ENCODE measurements at regions not wholly inside any gene's neighbourhood (a gene's known extent, or its start where the extent isn't known, plus 50 kb on each side); places are given as distances from the start of the nearest gene placed in this dataset.

GRCh38 chr10:44467900-44468299 lies 83.0 kb upstream of the CXCL12 start:
- Histone ChIP-seq H3K27ac (no peak overlapping the region), H3K36me3 (replicated peaks) (no peaks in the 10 kb centered on the region), H3K27me3 (replicated peaks) (no peaks in the 10 kb centered on the region), H3K4me3 (ENCODE audit: low read depth, low read length) (no peak overlapping the region)
- TF ChIP-seq, protein P1, sequence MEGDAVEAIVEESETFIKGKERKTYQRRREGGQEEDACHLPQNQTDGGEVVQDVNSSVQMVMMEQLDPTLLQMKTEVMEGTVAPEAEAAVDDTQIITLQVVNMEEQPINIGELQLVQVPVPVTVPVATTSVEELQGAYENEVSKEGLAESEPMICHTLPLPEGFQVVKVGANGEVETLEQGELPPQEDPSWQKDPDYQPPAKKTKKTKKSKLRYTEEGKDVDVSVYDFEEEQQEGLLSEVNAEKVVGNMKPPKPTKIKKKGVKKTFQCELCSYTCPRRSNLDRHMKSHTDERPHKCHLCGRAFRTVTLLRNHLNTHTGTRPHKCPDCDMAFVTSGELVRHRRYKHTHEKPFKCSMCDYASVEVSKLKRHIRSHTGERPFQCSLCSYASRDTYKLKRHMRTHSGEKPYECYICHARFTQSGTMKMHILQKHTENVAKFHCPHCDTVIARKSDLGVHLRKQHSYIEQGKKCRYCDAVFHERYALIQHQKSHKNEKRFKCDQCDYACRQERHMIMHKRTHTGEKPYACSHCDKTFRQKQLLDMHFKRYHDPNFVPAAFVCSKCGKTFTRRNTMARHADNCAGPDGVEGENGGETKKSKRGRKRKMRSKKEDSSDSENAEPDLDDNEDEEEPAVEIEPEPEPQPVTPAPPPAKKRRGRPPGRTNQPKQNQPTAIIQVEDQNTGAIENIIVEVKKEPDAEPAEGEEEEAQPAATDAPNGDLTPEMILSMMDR (IDR thresholded peaks at IDR 0.05; ENCODE audit: low read depth, low read length, missing control alignments): no peak
- in situ Hi-C loops (cut with HindIII; ENCODE audit: low pct_ligation_motif_present, low sequenced_read_pairs): no loop called here
- DNase-seq: no peak

GRCh38 chr10:44468525-44468924 lies 83.6 kb upstream of the CXCL12 start:
- DNase-seq: no peak
- TF ChIP-seq, protein P1 (IDR thresholded peaks at IDR 0.05; ENCODE audit: low read depth, low read length, missing control alignments): no peak
- Histone ChIP-seq H3K27me3 (replicated peaks) (no peaks in the 10 kb centered on the region), H3K4me3 (ENCODE audit: low read depth, low read length) (no peak overlapping the region), H3K27ac (no peak overlapping the region), H3K36me3 (replicated peaks) (no peaks in the 10 kb centered on the region)
- in situ Hi-C loops (cut with HindIII; ENCODE audit: low pct_ligation_motif_present, low sequenced_read_pairs): no loop called here

DNA sequence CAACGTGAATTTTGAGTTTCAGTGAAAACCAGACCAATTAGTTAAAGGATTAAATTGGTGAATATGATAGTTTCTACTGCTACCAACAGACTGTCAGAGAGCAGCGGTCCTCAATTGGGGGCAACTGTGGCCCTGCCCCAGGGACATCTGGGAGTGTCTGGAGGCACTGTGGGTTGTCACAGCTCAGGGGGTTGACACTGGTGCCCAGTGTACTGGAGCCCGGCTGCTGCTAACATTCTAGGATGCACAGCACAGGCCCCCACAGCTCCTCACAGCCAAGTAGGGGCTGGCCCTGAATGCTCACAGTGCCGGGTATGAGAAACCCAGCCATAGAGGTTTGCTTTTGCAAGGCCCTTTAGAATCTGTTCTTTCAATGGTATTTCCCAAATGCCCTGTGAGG lies 84.1 kb upstream of the CXCL12 start:
- H3K27me3 ChIP-seq (replicated peaks): no peaks in the 10 kb centered on the region
- TF ChIP-seq, protein P1 (IDR thresholded peaks at IDR 0.05; ENCODE audit: low read depth, low read length, missing control alignments): no peak
- no peak for DNase-seq
- no peak overlapping the region for H3K4me3 ChIP-seq (ENCODE audit: low read depth, low read length)
- in situ Hi-C loops (cut with HindIII; ENCODE audit: low pct_ligation_motif_present, low sequenced_read_pairs): no loop called here
- H3K27ac ChIP-seq: no peak overlapping the region
- H3K36me3 ChIP-seq (replicated peaks): no peaks in the 10 kb centered on the region

DNA sequence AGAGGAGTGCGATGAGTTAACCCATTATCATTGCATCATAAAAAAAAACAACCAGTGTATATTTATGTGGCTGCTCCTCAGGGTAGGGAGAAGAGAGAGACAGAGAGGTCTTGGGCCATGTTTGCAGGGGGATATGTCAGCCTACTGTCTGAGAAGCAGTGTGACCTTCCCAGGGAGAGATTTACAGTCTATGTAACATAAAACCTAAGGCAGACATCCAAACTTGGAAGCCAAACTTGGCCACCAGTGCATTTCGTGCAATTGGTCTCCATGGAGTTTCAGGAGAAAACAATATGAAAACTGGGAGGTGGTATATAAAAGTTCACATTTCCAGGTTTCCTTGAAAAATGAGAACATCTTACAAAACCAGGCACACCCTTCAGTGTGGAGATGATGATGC lies 85.9 kb upstream of the CXCL12 start:
- TF ChIP-seq, protein P1 (IDR thresholded peaks at IDR 0.05; ENCODE audit: low read depth, low read length, missing control alignments): no peak
- Histone ChIP-seq H3K4me3 (ENCODE audit: low read depth, low read length) (no peak overlapping the region), H3K36me3 (replicated peaks) (no peaks in the 10 kb centered on the region), H3K27me3 (replicated peaks) (no peaks in the 10 kb centered on the region), H3K27ac (no peak overlapping the region)
- DNase-seq: no peak
- in situ Hi-C loops (cut with HindIII; ENCODE audit: low pct_ligation_motif_present, low sequenced_read_pairs): no loop called here

- in situ Hi-C loops (cut with HindIII; ENCODE audit: low pct_ligation_motif_present, low sequenced_read_pairs): no loop called here
- TF ChIP-seq, protein P1 (IDR thresholded peaks at IDR 0.05; ENCODE audit: low read depth, low read length, missing control alignments): no peak
- H3K4me3 ChIP-seq (ENCODE audit: low read depth, low read length): no peak overlapping the region
- H3K27ac ChIP-seq: no peak overlapping the region
- DNase-seq: no peak
- H3K36me3 ChIP-seq (replicated peaks): no peaks in the 10 kb centered on the region
- H3K27me3 ChIP-seq (replicated peaks): no peaks in the 10 kb centered on the region
Measured at GRCh38 chr10:44471410-44471809, 86.5 kb upstream of the CXCL12 start.

- TF ChIP-seq, protein P1 (IDR thresholded peaks at IDR 0.05; ENCODE audit: low read depth, low read length, missing control alignments): no peak
- in situ Hi-C loops (cut with HindIII; ENCODE audit: low pct_ligation_motif_present, low sequenced_read_pairs): no loop called here
- DNase-seq: no peak
Measured at GRCh38 chr10:44473146-44473545, 88.2 kb upstream of the CXCL12 start.

More at GRCh38 chr10:44473146-44473545, 88.2 kb upstream of the CXCL12 start:
- Histone ChIP-seq H3K4me3 (ENCODE audit: low read depth, low read length) (no peak overlapping the region), H3K36me3 (replicated peaks) (no peaks in the 10 kb centered on the region), H3K27me3 (replicated peaks) (no peaks in the 10 kb centered on the region), H3K27ac (no peak overlapping the region)
